Lung (tissue), 11 donors: ENCODE measurements at regions not wholly inside any gene's neighbourhood (a gene's known extent, or its start where the extent isn't known, plus 50 kb on each side); places are given as distances from the start of the nearest gene placed in this dataset.

Source experiments
- ATAC-seq: fragments of 200-7000 bp; cut with Tn5 transposase; one replicate; pipeline ENCODE4 v1.9.1; 2020; ENCODE audit warnings: moderate number of reproducible peaks; ENCODE audit not compliant: insufficient read depth, low FRiP score
- DNase-seq, 3 donors: peaks; one replicate each; pipeline ENCODE4 v3.0.0-alpha.2; 2013 to 2017
- H3K27ac ChIP-seq, 2 donors: one replicate each; pipeline ENCODE4 v1.5.1; 2013; ENCODE audit warnings: mild to moderate bottlenecking in 2 of 2, moderate library complexity in 2 of 2, control low read depth in 1 of 2, inconsistent platforms in 1 of 2, low read depth in 1 of 2, low read length in 1 of 2
- H3K27me3 ChIP-seq, 3 donors: one replicate each; pipeline ENCODE4 v1.5.1; 2013; ENCODE audit warnings: low read length in 2 of 3; ENCODE audit not compliant: control insufficient read depth in 3 of 3, insufficient read depth in 3 of 3
- H3K36me3 ChIP-seq, 4 donors: one replicate each; pipeline ENCODE4 v1.5.1; 2013; ENCODE audit warnings: low read length in 4 of 4, mild to moderate bottlenecking in 1 of 4, moderate library complexity in 1 of 4; ENCODE audit not compliant: control insufficient read depth in 4 of 4, insufficient read depth in 4 of 4
- H3K4me1 ChIP-seq, 5 donors: one replicate each; pipeline ENCODE4 v1.5.1; 2013; ENCODE audit warnings: low read length in 5 of 5, mild to moderate bottlenecking in 2 of 5, moderate library complexity in 1 of 5; ENCODE audit not compliant: control insufficient read depth in 5 of 5, insufficient read depth in 5 of 5
- H3K4me3 ChIP-seq: one replicate; pipeline ENCODE4 v1.5.1; 2013; ENCODE audit warnings: mild to moderate bottlenecking, control low read depth, moderate library complexity
- H3K9ac ChIP-seq, 2 donors: one replicate each; pipeline ENCODE4 v1.5.1; 2013; ENCODE audit warnings: low read length in 2 of 2, control low read depth in 1 of 2; ENCODE audit not compliant: insufficient read depth in 1 of 2
- H3K9me3 ChIP-seq, 4 donors: one replicate each; pipeline ENCODE4 v1.5.1; 2013; ENCODE audit warnings: low read length in 3 of 4, mild to moderate bottlenecking in 1 of 4, moderate library complexity in 1 of 4; ENCODE audit not compliant: control insufficient read depth in 4 of 4, insufficient read depth in 3 of 4
- WGBS, 2 donors: extraction: QIAGEN DNeasy Blood & Tissue Kit; methylation state at CpG; one replicate each; pipeline ENCODE4 v1.1.7; 2013; 5-methylcytosine and 5-hydroxymethylcytosine counted together
- TF ChIP-seq, protein P1 (sequence below): IDR thresholded peaks from 2 replicates; pipeline ENCODE4 v1.5.1; 2012; ENCODE audit warnings: mild to moderate bottlenecking; ENCODE audit errors: control extremely low read depth, extremely low read depth
- donor health status: control.
- donor health status: control.
- donor health status: Bipolar disorder and iron deficiency.
- donor health status: healthy.
- donor health status: DM: yes; HTN: yes; CAD: no.

- Histone ChIP-seq H3K36me3 (no peaks in the 10 kb centered on the region), H3K4me1 (no peaks in the 10 kb centered on the region), H3K9ac (no peak overlapping the region), H3K9me3 (no peaks in the 10 kb centered on the region), H3K4me3 (no peak overlapping the region), H3K27me3 (peaks cover 0 to 12% (median 2%) of the 10 kb centered on the region in 3 donors), H3K27ac (no peak overlapping the region)
- DNase-seq (no peak), ATAC-seq (no peak)
- TF ChIP-seq, protein P1, sequence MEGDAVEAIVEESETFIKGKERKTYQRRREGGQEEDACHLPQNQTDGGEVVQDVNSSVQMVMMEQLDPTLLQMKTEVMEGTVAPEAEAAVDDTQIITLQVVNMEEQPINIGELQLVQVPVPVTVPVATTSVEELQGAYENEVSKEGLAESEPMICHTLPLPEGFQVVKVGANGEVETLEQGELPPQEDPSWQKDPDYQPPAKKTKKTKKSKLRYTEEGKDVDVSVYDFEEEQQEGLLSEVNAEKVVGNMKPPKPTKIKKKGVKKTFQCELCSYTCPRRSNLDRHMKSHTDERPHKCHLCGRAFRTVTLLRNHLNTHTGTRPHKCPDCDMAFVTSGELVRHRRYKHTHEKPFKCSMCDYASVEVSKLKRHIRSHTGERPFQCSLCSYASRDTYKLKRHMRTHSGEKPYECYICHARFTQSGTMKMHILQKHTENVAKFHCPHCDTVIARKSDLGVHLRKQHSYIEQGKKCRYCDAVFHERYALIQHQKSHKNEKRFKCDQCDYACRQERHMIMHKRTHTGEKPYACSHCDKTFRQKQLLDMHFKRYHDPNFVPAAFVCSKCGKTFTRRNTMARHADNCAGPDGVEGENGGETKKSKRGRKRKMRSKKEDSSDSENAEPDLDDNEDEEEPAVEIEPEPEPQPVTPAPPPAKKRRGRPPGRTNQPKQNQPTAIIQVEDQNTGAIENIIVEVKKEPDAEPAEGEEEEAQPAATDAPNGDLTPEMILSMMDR, result no peak
- 30 to 43% methylated on average over 1 of the region's 1 CpG for WGBS, 2 donors
Observed at GRCh38 chr5:4831325-4831724, 308.8 kb upstream of the ADAMTS16 start.

DNA sequence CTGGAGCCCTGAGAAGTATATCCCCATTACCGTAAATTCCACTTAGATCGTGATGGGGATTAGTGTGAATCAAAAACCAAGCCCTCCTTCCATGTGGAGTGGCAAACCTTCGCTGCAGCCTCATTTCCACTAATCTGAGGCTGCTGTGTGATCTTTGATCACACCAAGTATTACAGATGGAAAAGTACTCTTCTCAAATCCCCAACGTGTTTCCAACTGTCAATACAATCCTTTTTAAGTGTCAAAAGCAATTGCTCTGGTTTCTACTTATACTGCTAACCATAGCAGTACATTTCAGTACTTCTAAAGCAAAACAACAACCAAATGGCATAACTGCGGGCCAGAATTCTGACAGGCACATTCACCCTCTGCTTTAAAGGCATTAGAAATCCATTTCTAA lies 307.7 kb upstream of the ADAMTS16 start:
- 67 to 70% methylated on average over 5 of the region's 5 CpGs for WGBS, 2 donors
- Histone ChIP-seq H3K36me3 (no peaks in the 10 kb centered on the region), H3K9me3 (no peaks in the 10 kb centered on the region), H3K4me3 (no peak overlapping the region), H3K27me3 (peaks cover 0 to 9% (median 2%) of the 10 kb centered on the region in 3 donors), H3K27ac (no peak overlapping the region), H3K9ac (no peak overlapping the region), H3K4me1 (no peaks in the 10 kb centered on the region)
- ATAC-seq (no peak), DNase-seq (no peak)
- TF ChIP-seq, protein P1, result no peak

GRCh38 chr5:4833104-4833738 lies 306.9 kb upstream of the ADAMTS16 start:
- Histone ChIP-seq H3K9ac (no peak overlapping the region), H3K27me3 (peaks cover 0 to 9% (median 2%) of the 10 kb centered on the region in 3 donors), H3K4me3 (no peak overlapping the region), H3K27ac (no peak overlapping the region), H3K36me3 (no peaks in the 10 kb centered on the region), H3K4me1 (no peaks in the 10 kb centered on the region), H3K9me3 (no peaks in the 10 kb centered on the region)
- DNase-seq, result no peak
- 60 to 71% methylated on average over 4 of the region's 4 CpGs for WGBS, 2 donors
- ATAC-seq, result no peak
- TF ChIP-seq, protein P1, result no peak
